CD14-positive monocyte (primary cell): ENCODE measurements at regions not wholly inside any gene's neighbourhood (a gene's known extent, or its start where the extent isn't known, plus 50 kb on each side); places are given as distances from the start of the nearest gene placed in this dataset.

ENCODE experiments used
- DNase-seq, 3 donors: peaks; one replicate each; pipeline ENCODE4 v3.0.0-alpha.2; 2011 to 2022
- H2AFZ ChIP-seq: 2 replicates; pipeline ENCODE4 v1.6.0; 2012; ENCODE audit warnings: mild to moderate bottlenecking, low read depth, low read length, inconsistent platforms; ENCODE audit not compliant: insufficient read depth, poor library complexity, severe bottlenecking
- H3K27ac ChIP-seq, 2 donors: 1 replicate in 1 of 2; 2 replicates in 1 of 2; pipeline ENCODE4 v1.5.1; 2012 to 2013; ENCODE audit warnings: low read length in 2 of 2, control low read depth in 1 of 2, inconsistent platforms in 1 of 2, low read depth in 1 of 2, mild to moderate bottlenecking in 1 of 2
- H3K27me3 ChIP-seq, 2 donors: one replicate each; pipeline versions ENCODE4 v1.6.0 to v1.6.1; 2011 to 2013; ENCODE audit warnings: low read length in 2 of 2; ENCODE audit not compliant: control insufficient read depth in 2 of 2, insufficient read depth in 2 of 2
- H3K36me3 ChIP-seq, 2 donors: replicated peaks in 1 of 2; 1 replicate in 1 of 2; 2 replicates in 1 of 2; pipeline versions ENCODE4 v1.5.1 to v1.6.1; 2012 to 2013; ENCODE audit warnings: low read length in 2 of 2, control low read depth in 1 of 2, inconsistent platforms in 1 of 2, mild to moderate bottlenecking in 1 of 2; ENCODE audit not compliant: insufficient read depth in 2 of 2, control insufficient read depth in 1 of 2
- H3K4me1 ChIP-seq, 2 donors: 1 replicate in 1 of 2; 2 replicates in 1 of 2; pipeline versions ENCODE4 v1.5.1 to v1.6.1; 2012 to 2013; ENCODE audit warnings: low read length in 2 of 2, control low read depth in 1 of 2, inconsistent platforms in 1 of 2, mild to moderate bottlenecking in 1 of 2, moderate library complexity in 1 of 2; ENCODE audit not compliant: insufficient read depth in 2 of 2, control insufficient read depth in 1 of 2
- H3K4me2 ChIP-seq: replicated peaks from 2 replicates; pipeline ENCODE3; 2012; ENCODE audit warnings: low read length, moderate library complexity, mild to moderate bottlenecking; ENCODE audit not compliant: poor library complexity, severe bottlenecking; ENCODE audit errors: extremely low read depth
- H3K4me3 ChIP-seq, 3 experiments: fragments of 200-600 bp in 1 of 3; sonication (generic) in 1 of 3; replicated peaks in 1 of 3; 1 replicate in 2 of 3; 2 replicates in 1 of 3; pipeline ENCODE4 v1.5.1; 2011 to 2013; ENCODE audit warnings: low read length in 3 of 3, mild to moderate bottlenecking in 3 of 3, control low read depth in 2 of 3, low read depth in 2 of 3, inconsistent platforms in 1 of 3, moderate library complexity in 1 of 3
- H3K79me2 ChIP-seq: 2 replicates; pipeline ENCODE4 v1.6.0; 2012; ENCODE audit warnings: mild to moderate bottlenecking, control low read depth, inconsistent platforms, low read length, moderate library complexity; ENCODE audit not compliant: insufficient read depth
- H3K9ac ChIP-seq: 2 replicates; pipeline ENCODE4 v1.6.0; 2017; ENCODE audit warnings: low read length, mild to moderate bottlenecking; ENCODE audit not compliant: insufficient read depth, poor library complexity, severe bottlenecking
- H3K9me3 ChIP-seq, 2 donors: replicated peaks in 1 of 2; 1 replicate in 1 of 2; 2 replicates in 1 of 2; pipeline versions ENCODE4 v1.5.1 to v1.6.1; 2012 to 2013; ENCODE audit warnings: low read length in 2 of 2, control low read depth in 1 of 2; ENCODE audit not compliant: control insufficient read depth in 1 of 2, insufficient read depth in 1 of 2
- H4K20me1 ChIP-seq: 2 replicates; pipeline ENCODE4 v1.6.0; 2012; ENCODE audit warnings: mild to moderate bottlenecking, low read length, control low read depth, moderate library complexity; ENCODE audit not compliant: insufficient read depth
- H3K27ac Mint-ChIP-seq, 7 donors: one replicate each; pipeline ENCODE4 v1.8.0; 2020; ENCODE audit warnings: mild to moderate bottlenecking in 7 of 7, mixed read lengths in 7 of 7, moderate library complexity in 6 of 7, inconsistent platforms in 2 of 7
- H3K27me3 Mint-ChIP-seq, 3 donors: one replicate each; pipeline ENCODE4 v1.8.0; 2021 to 2022; ENCODE audit warnings: low read depth in 3 of 3, mild to moderate bottlenecking in 3 of 3, mixed read lengths in 3 of 3, moderate library complexity in 3 of 3, inconsistent platforms in 1 of 3
- H3K36me3 Mint-ChIP-seq, 2 donors: one replicate each; pipeline ENCODE4 v1.8.0; 2020; ENCODE audit warnings: mixed read lengths in 2 of 2, inconsistent platforms in 1 of 2, mild to moderate bottlenecking in 1 of 2
- H3K4me1 Mint-ChIP-seq: one replicate; pipeline ENCODE4 v1.8.0; 2020; ENCODE audit warnings: mild to moderate bottlenecking, mixed read lengths
- H3K4me3 Mint-ChIP-seq, 2 donors: one replicate each; pipeline ENCODE4 v1.8.0; 2020; ENCODE audit warnings: mild to moderate bottlenecking in 2 of 2, mixed read lengths in 2 of 2, moderate library complexity in 1 of 2
- H3K9me3 Mint-ChIP-seq, 7 donors: one replicate each; pipeline ENCODE4 v1.8.0; 2020 to 2022; ENCODE audit warnings: mixed read lengths in 7 of 7, mild to moderate bottlenecking in 6 of 7, moderate library complexity in 6 of 7, inconsistent platforms in 2 of 7
- CTCF ChIP-seq: fragments of 200-600 bp; IDR thresholded peaks from one replicate; pipeline ENCODE4 v1.8.0; 2022; ENCODE audit warnings: antibody characterized with exemption, mild to moderate bottlenecking
- WGBS: methylation state at CpG from one replicate; pipeline ENCODE4 v1.1.5; 2013; ENCODE audit warnings: missing lambda C conversion rate; ENCODE audit not compliant: insufficient coverage; 5-methylcytosine and 5-hydroxymethylcytosine counted together
- intact Hi-C, 2 donors: fragments of 100-400 bp; cut with micrococcal nuclease; formaldehyde crosslinking; loops; one replicate each; pipeline versions ENCODE4 v1.15.0 to v1.15.1; 2023

GRCh38 chr6:144989319-144990107 lies 704.4 kb downstream of the UTRN start:
- H3K4me1 ChIP-seq = no peaks in the 10 kb centered on the region
- no peak for TF ChIP-seq CTCF
- H3K4me3 Mint-ChIP-seq = no peak overlapping the region
- H3K27me3 Mint-ChIP-seq = peaks cover 0 to 3% (median 2%) of the 10 kb centered on the region in 3 donors
- peaks cover 0 to 9% (median 4%) of the 10 kb centered on the region in 7 donors for H3K9me3 Mint-ChIP-seq
- H3K27ac Mint-ChIP-seq = no peak overlapping the region
- no peaks in the 10 kb centered on the region for H3K36me3 Mint-ChIP-seq
- intact Hi-C loops = no loop called here
- H3K9ac ChIP-seq = no peak overlapping the region
- no peaks in the 10 kb centered on the region for H4K20me1 ChIP-seq
- H3K4me3 ChIP-seq = no peak overlapping the region
- DNase-seq = no peak
- H3K9me3 ChIP-seq = no peaks in the 10 kb centered on the region
- H3K4me1 Mint-ChIP-seq = peaks cover 2% of the 10 kb centered on the region
- 22% methylated on average over 4 of the region's 5 CpGs for WGBS
- H3K79me2 ChIP-seq = no peaks in the 10 kb centered on the region
- H3K27ac ChIP-seq = no peak overlapping the region
- no peak overlapping the region for H3K4me2 ChIP-seq
- H2AFZ ChIP-seq = no peak overlapping the region
- no peaks in the 10 kb centered on the region for H3K27me3 ChIP-seq
- H3K36me3 ChIP-seq = no peaks in the 10 kb centered on the region

GRCh38 chr6:144990784-144991183 lies 705.6 kb downstream of the UTRN start:
- H3K9ac ChIP-seq = no peak overlapping the region
- intact Hi-C loops = no loop called here

More at GRCh38 chr6:144990784-144991183, 705.6 kb downstream of the UTRN start:
- Histone ChIP-seq H3K4me3 (no peak overlapping the region), H3K4me2 (no peak overlapping the region), H3K79me2 (no peaks in the 10 kb centered on the region), H3K9me3 (no peaks in the 10 kb centered on the region), H3K4me1 (no peaks in the 10 kb centered on the region), H4K20me1 (no peaks in the 10 kb centered on the region), H3K36me3 (no peaks in the 10 kb centered on the region), H3K27ac (no peak overlapping the region), H2AFZ (no peak overlapping the region), H3K27me3 (no peaks in the 10 kb centered on the region)
- no peak overlapping the region for H3K4me3 Mint-ChIP-seq
- TF ChIP-seq CTCF = no peak
- peaks cover 2% of the 10 kb centered on the region for H3K4me1 Mint-ChIP-seq
- no peak for DNase-seq
- no CpG with 5 or more reads among the region's 3 CpGs for WGBS
- peaks cover 0 to 6% (median 2%) of the 10 kb centered on the region in 7 donors for H3K9me3 Mint-ChIP-seq
- no peak overlapping the region for H3K27ac Mint-ChIP-seq
- H3K36me3 Mint-ChIP-seq = no peaks in the 10 kb centered on the region
- peaks cover 0 to 2% (median 1%) of the 10 kb centered on the region in 3 donors for H3K27me3 Mint-ChIP-seq
